Activated CD8-positive, alpha-beta T cell treated with anti-CD3 and anti-CD28 coated beads for 36 hours (primary cell): ENCODE measurements at regions not wholly inside any gene's neighbourhood (a gene's known extent, or its start where the extent isn't known, plus 50 kb on each side); places are given as distances from the start of the nearest gene placed in this dataset.
"Not testable (repeated sequence)": the region's sequence is repeated elsewhere in the genome, so short reads cannot be mapped to it uniquely, and the experiment has no call there.

Experiments
- ATAC-seq: fragments of 200-7000 bp; cut with Tn5 transposase; one replicate; pipeline ENCODE4 v1.10.0; 2021; ENCODE audit warnings: mild to moderate bottlenecking, moderate library complexity
- CTCF ChIA-PET: fragments of 350-600 bp; sonication (Branson Sonifier 250); formaldehyde crosslinking; loops from one replicate; lab custom pipeline; 2021; ENCODE audit warnings: antibody characterized with exemption; lab: Charles Lee
- POLR2A ChIA-PET: fragments of 350-600 bp; sonication (Branson Sonifier 250); formaldehyde crosslinking; loops from one replicate; lab custom pipeline; 2021; ENCODE audit warnings: antibody characterized with exemption; lab: Charles Lee
- DNase-seq: peaks from one replicate; pipeline ENCODE4 v3.0.0-alpha.2; 2020
- H3K27ac Mint-ChIP-seq: one replicate; pipeline ENCODE4 v1.8.0; 2021; ENCODE audit warnings: mild to moderate bottlenecking, mixed read lengths
- H3K27me3 Mint-ChIP-seq: one replicate; pipeline ENCODE4 v1.8.0; 2021; ENCODE audit warnings: mixed read lengths
- H3K36me3 Mint-ChIP-seq: one replicate; pipeline ENCODE4 v1.8.0; 2021; ENCODE audit warnings: low read depth, mixed read lengths
- H3K4me1 Mint-ChIP-seq: one replicate; pipeline ENCODE4 v1.8.0; 2021; ENCODE audit warnings: low read depth, mixed read lengths
- H3K4me3 Mint-ChIP-seq: one replicate; pipeline ENCODE4 v1.8.0; 2021; ENCODE audit warnings: mild to moderate bottlenecking, moderate library complexity, mixed read lengths
- H3K9me3 Mint-ChIP-seq: one replicate; pipeline ENCODE4 v1.8.0; 2021; ENCODE audit warnings: mixed read lengths
- CTCF ChIP-seq: fragments of 200-600 bp; IDR thresholded peaks from one replicate; pipeline ENCODE4 v1.8.0; 2022; ENCODE audit warnings: antibody characterized with exemption, mild to moderate bottlenecking
- intact Hi-C: fragments of 100-400 bp; cut with micrococcal nuclease; formaldehyde crosslinking; loops from one replicate; pipeline ENCODE4 v1.10.0; 2022

GRCh38 chr6:141977782-141978181, 154.9 kb upstream of the GJE1 start:
- intact Hi-C loops: no loop called here
- Mint-ChIP-seq H3K27ac (no peak overlapping the region), H3K9me3 (no peaks in the 10 kb centered on the region), H3K4me1 (peaks cover 2% of the 10 kb centered on the region), H3K27me3 (no peaks in the 10 kb centered on the region), H3K4me3 (no peak overlapping the region), H3K36me3 (no peaks in the 10 kb centered on the region)
- CTCF ChIA-PET: no interaction called here
- POLR2A ChIA-PET: no interaction called here
- no peak for ATAC-seq
- no peak for TF ChIP-seq CTCF
- DNase-seq: no peak

GRCh38 chr6:141976994-141977393, 155.7 kb upstream of the GJE1 start:
- intact Hi-C loops: no loop called here
- no peak for TF ChIP-seq CTCF
- DNase-seq (no peak), ATAC-seq (no peak)
- H3K4me1 Mint-ChIP-seq: peaks cover 2% of the 10 kb centered on the region
- CTCF ChIA-PET: interaction anchor here (0.6 kb wide), 1 partner anchor 14 kb away, joined by 4 read pairs; no protein-coding TSS in a partner anchor
- H3K36me3 Mint-ChIP-seq: no peaks in the 10 kb centered on the region
- POLR2A ChIA-PET: no interaction called here
- peaks cover 1% of the 10 kb centered on the region for H3K9me3 Mint-ChIP-seq
- no peak overlapping the region for H3K27ac Mint-ChIP-seq
- no peak overlapping the region for H3K4me3 Mint-ChIP-seq
- H3K27me3 Mint-ChIP-seq: no peaks in the 10 kb centered on the region

- H3K4me3 Mint-ChIP-seq, DNase-seq, POLR2A ChIA-PET, H3K4me1 Mint-ChIP-seq, ATAC-seq, CTCF ChIA-PET, H3K27ac Mint-ChIP-seq, H3K9me3 Mint-ChIP-seq, intact Hi-C loops, H3K27me3 Mint-ChIP-seq, H3K36me3 Mint-ChIP-seq: not testable (repeated sequence)
Observed at GRCh38 chr6:141969768-141970415, 162.8 kb upstream of the GJE1 start.

- no peak for DNase-seq
- ChIA-PET CTCF (no interaction called here), POLR2A (no interaction called here)
- TF ChIP-seq CTCF: no peak
- ATAC-seq: no peak
- Mint-ChIP-seq H3K36me3 (no peaks in the 10 kb centered on the region), H3K4me3 (no peak overlapping the region), H3K27ac (no peak overlapping the region), H3K9me3 (peaks cover 1% of the 10 kb centered on the region), H3K4me1 (no peaks in the 10 kb centered on the region), H3K27me3 (peaks cover 3% of the 10 kb centered on the region)
- intact Hi-C loops: no loop called here
Observed at GRCh38 chr6:141969201-141969600, 163.5 kb upstream of the GJE1 start.

- TF ChIP-seq CTCF: no peak
- no peak overlapping the region for H3K27ac Mint-ChIP-seq
- CTCF ChIA-PET: no interaction called here
Observed at GRCh38 chr6:141968632-141969031, 164.1 kb upstream of the GJE1 start.

More at GRCh38 chr6:141968632-141969031, 164.1 kb upstream of the GJE1 start:
- Mint-ChIP-seq H3K36me3 (no peaks in the 10 kb centered on the region), H3K4me3 (no peak overlapping the region), H3K4me1 (peaks cover 2% of the 10 kb centered on the region), H3K27me3 (peaks cover 3% of the 10 kb centered on the region), H3K9me3 (peaks cover 1% of the 10 kb centered on the region)
- DNase-seq: no peak
- intact Hi-C loops: no loop called here
- POLR2A ChIA-PET: no interaction called here
- ATAC-seq: no peak
